SK-N-SH treated with all-trans-retinoic acid at 6 μM for 48 hours (cell line): ENCODE measurements at regions not wholly inside any gene's neighbourhood (a gene's known extent, or its start where the extent isn't known, plus 50 kb on each side); places are given as distances from the start of the nearest gene placed in this dataset.

ENCODE experiments used
- ATAC-seq: fragments of 200-7000 bp; cut with Tn5 transposase; 3 replicates; pipeline ENCODE4 v1.9.1; 2020; ENCODE audit warnings: mild to moderate bottlenecking, moderate library complexity
- ARNTL ChIP-seq: fragments of 450-650 bp; formaldehyde crosslinking; IDR thresholded peaks from 2 replicates; pipeline ENCODE4 v1.5.0; 2020; ENCODE audit warnings: low read depth, mild to moderate bottlenecking, moderate library complexity, borderline replicate concordance
- BACH2 ChIP-seq: fragments of 250-450 bp; sonication (Bioruptor Pico); IDR thresholded peaks from 2 replicates; pipeline ENCODE4 v1.9.0; 2021; ENCODE audit warnings: mild to moderate bottlenecking, borderline replicate concordance
- CSDC2 ChIP-seq: fragments of 250-450 bp; sonication (Bioruptor Pico); IDR thresholded peaks from 2 replicates; pipeline ENCODE4 v1.5.0; 2020; ENCODE audit warnings: mild to moderate bottlenecking, moderate library complexity
- ESRRG ChIP-seq: fragments of 250-450 bp; sonication (Bioruptor Pico); IDR thresholded peaks from 2 replicates; pipeline ENCODE4 v1.6.1; 2021; ENCODE audit warnings: mild to moderate bottlenecking
- ISL1 ChIP-seq: fragments of 250-450 bp; sonication (Bioruptor Pico); IDR thresholded peaks from 2 replicates; pipeline ENCODE4 v2.1.2; 2022; ENCODE audit warnings: mild to moderate bottlenecking, moderate library complexity
- OSR1 ChIP-seq: fragments of 250-450 bp; sonication (Bioruptor Pico); IDR thresholded peaks from 2 replicates; pipeline ENCODE4 v1.8.0; 2022; ENCODE audit warnings: moderate library complexity, mild to moderate bottlenecking, inconsistent platforms
- PPARA ChIP-seq: fragments of 250-450 bp; sonication (Bioruptor Pico); IDR thresholded peaks from 2 replicates; pipeline ENCODE4 v1.5.0; 2020; ENCODE audit warnings: mild to moderate bottlenecking, borderline replicate concordance
- RARB ChIP-seq: fragments of 250-450 bp; sonication (Bioruptor Pico); IDR thresholded peaks from 2 replicates; pipeline ENCODE4 v1.8.0; 2021; ENCODE audit warnings: mild to moderate bottlenecking, moderate library complexity
- SNAI2 ChIP-seq: fragments of 250-450 bp; sonication (Bioruptor Pico); IDR thresholded peaks from 2 replicates; pipeline ENCODE4 v1.5.0; 2020; ENCODE audit warnings: mild to moderate bottlenecking, moderate library complexity
- TCF4 ChIP-seq: fragments of 250-450 bp; sonication (Bioruptor Pico); IDR thresholded peaks from 2 replicates; pipeline ENCODE4 v1.8.0; 2021; ENCODE audit warnings: mild to moderate bottlenecking, moderate library complexity, borderline replicate concordance
- TOX ChIP-seq: fragments of 250-450 bp; sonication (Bioruptor Pico); IDR thresholded peaks from 2 replicates; pipeline ENCODE4 v1.8.0; 2021; ENCODE audit warnings: mild to moderate bottlenecking, moderate library complexity, borderline replicate concordance
- ZC3H10 ChIP-seq: fragments of 250-450 bp; sonication (Bioruptor Pico); IDR thresholded peaks from 2 replicates; pipeline ENCODE4 v1.5.1; 2021; ENCODE audit warnings: mild to moderate bottlenecking, moderate library complexity
- ZFP3 ChIP-seq: fragments of 250-450 bp; sonication (Bioruptor Pico); IDR thresholded peaks from 2 replicates; pipeline ENCODE4 v1.5.0; 2020; ENCODE audit warnings: mild to moderate bottlenecking, moderate library complexity
- ZFP30 ChIP-seq: fragments of 450-650 bp; formaldehyde crosslinking; IDR thresholded peaks from 2 replicates; pipeline ENCODE4 v1.5.0; 2022; ENCODE audit warnings: mild to moderate bottlenecking, moderate library complexity
- ZNF565 ChIP-seq: fragments of 450-650 bp; formaldehyde crosslinking; conservative IDR thresholded peaks from 2 replicates; pipeline ENCODE4 v1.5.0; 2020; ENCODE audit warnings: low read depth, mild to moderate bottlenecking, moderate library complexity
- ZNF70 ChIP-seq: fragments of 450-650 bp; formaldehyde crosslinking; IDR thresholded peaks from 2 replicates; pipeline ENCODE4 v1.5.0; 2020; ENCODE audit warnings: mild to moderate bottlenecking, moderate library complexity
- ZNF8 ChIP-seq: fragments of 450-650 bp; formaldehyde crosslinking; IDR thresholded peaks from 2 replicates; pipeline ENCODE4 v1.5.0; 2020; ENCODE audit warnings: mild to moderate bottlenecking, moderate library complexity
- TF ChIP-seq, protein P1 (sequence below): fragments of 250-450 bp; sonication (Bioruptor Pico); IDR thresholded peaks from 2 replicates; pipeline ENCODE4 v1.8.0; 2021; ENCODE audit warnings: low read depth, mild to moderate bottlenecking, moderate library complexity, borderline replicate concordance
- TF ChIP-seq, protein P2 (sequence below): fragments of 250-450 bp; sonication (Bioruptor Pico); IDR thresholded peaks from 2 replicates; pipeline ENCODE4 v1.5.0; 2020; ENCODE audit warnings: mild to moderate bottlenecking, moderate library complexity
- TF ChIP-seq, protein P3 (sequence below): fragments of 250-450 bp; sonication (Bioruptor Pico); IDR thresholded peaks from 2 replicates; pipeline ENCODE4 v1.5.1; 2021; ENCODE audit warnings: mild to moderate bottlenecking, moderate library complexity
- TF ChIP-seq, protein P4 (sequence below): fragments of 250-450 bp; sonication (Bioruptor Pico); IDR thresholded peaks from 2 replicates; pipeline ENCODE4 v1.5.1; 2020; ENCODE audit warnings: low read depth, mild to moderate bottlenecking, moderate library complexity

DNA sequence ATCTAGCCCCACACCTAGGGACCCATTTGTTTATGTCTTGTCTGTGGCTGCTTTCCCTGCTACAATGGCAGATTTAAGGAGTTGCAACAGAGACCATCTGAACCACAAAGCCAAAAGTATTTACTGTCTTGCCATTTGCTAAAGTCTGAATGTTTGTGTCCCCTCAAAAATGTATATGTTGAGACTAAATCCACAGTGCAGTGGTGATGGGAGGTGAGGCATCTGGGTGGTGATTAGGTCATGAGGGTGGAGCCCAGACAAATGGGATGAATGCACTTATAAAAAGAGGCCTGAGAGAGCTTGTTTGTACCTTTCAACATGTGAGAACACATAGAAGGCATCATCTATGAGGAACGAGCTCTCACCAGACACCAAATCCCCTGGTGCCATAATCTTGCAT is 137.3 kb downstream of the TMEM144 start (continued):
- TF ChIP-seq, protein P1, sequence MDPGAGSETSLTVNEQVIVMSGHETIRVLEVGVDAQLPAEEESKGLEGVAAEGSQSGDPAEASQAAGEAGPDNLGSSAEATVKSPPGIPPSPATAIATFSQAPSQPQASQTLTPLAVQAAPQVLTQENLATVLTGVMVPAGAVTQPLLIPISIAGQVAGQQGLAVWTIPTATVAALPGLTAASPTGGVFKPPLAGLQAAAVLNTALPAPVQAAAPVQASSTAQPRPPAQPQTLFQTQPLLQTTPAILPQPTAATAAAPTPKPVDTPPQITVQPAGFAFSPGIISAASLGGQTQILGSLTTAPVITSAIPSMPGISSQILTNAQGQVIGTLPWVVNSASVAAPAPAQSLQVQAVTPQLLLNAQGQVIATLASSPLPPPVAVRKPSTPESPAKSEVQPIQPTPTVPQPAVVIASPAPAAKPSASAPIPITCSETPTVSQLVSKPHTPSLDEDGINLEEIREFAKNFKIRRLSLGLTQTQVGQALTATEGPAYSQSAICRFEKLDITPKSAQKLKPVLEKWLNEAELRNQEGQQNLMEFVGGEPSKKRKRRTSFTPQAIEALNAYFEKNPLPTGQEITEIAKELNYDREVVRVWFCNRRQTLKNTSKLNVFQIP (CRISPR knock-in tag), result no peak
- no peak for TF ChIP-seq ZC3H10 (CRISPR knock-in tag)
- TF ChIP-seq BACH2 (CRISPR knock-in tag), result no peak
- TF ChIP-seq ZFP3 (CRISPR knock-in tag), result no peak
- TF ChIP-seq, protein P2, sequence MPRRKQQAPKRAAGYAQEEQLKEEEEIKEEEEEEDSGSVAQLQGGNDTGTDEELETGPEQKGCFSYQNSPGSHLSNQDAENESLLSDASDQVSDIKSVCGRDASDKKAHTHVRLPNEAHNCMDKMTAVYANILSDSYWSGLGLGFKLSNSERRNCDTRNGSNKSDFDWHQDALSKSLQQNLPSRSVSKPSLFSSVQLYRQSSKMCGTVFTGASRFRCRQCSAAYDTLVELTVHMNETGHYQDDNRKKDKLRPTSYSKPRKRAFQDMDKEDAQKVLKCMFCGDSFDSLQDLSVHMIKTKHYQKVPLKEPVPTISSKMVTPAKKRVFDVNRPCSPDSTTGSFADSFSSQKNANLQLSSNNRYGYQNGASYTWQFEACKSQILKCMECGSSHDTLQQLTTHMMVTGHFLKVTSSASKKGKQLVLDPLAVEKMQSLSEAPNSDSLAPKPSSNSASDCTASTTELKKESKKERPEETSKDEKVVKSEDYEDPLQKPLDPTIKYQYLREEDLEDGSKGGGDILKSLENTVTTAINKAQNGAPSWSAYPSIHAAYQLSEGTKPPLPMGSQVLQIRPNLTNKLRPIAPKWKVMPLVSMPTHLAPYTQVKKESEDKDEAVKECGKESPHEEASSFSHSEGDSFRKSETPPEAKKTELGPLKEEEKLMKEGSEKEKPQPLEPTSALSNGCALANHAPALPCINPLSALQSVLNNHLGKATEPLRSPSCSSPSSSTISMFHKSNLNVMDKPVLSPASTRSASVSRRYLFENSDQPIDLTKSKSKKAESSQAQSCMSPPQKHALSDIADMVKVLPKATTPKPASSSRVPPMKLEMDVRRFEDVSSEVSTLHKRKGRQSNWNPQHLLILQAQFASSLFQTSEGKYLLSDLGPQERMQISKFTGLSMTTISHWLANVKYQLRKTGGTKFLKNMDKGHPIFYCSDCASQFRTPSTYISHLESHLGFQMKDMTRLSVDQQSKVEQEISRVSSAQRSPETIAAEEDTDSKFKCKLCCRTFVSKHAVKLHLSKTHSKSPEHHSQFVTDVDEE, result no peak
- TF ChIP-seq TCF4 (CRISPR knock-in tag), result no peak
- TF ChIP-seq ZNF70 (CRISPR knock-in tag), result no peak

DNA sequence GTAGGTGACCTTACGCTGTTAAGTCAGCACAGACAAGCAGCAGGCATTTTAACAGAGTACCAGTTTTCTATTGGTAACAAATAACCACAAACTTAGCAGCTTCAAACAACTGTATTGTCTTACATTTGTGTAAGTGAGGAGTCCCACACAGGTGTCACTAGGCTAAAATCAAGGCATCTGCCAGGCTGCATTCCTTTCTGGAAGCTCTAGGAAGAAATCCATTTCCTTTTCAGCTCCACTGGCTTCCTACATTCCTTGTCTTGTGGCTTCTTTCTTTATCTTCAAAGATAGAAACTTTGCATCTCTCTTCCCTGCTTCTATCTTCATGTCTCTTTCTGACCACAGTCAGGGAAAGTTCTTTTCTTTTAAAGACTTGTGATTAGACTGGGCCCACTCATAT is 139.9 kb downstream of the TMEM144 start:
- TF ChIP-seq, protein P2, result no peak
- TF ChIP-seq ARNTL (CRISPR knock-in tag), result no peak
- no peak for TF ChIP-seq ZFP30 (CRISPR knock-in tag)
- no peak for TF ChIP-seq PPARA
- no peak for TF ChIP-seq ZNF565 (CRISPR knock-in tag)
- TF ChIP-seq OSR1 (CRISPR knock-in tag), result no peak
- TF ChIP-seq TOX (CRISPR knock-in tag), result no peak
- TF ChIP-seq ZNF70 (CRISPR knock-in tag), result no peak
- no peak for TF ChIP-seq ZNF8 (CRISPR knock-in tag)
- no peak for ATAC-seq

DNA sequence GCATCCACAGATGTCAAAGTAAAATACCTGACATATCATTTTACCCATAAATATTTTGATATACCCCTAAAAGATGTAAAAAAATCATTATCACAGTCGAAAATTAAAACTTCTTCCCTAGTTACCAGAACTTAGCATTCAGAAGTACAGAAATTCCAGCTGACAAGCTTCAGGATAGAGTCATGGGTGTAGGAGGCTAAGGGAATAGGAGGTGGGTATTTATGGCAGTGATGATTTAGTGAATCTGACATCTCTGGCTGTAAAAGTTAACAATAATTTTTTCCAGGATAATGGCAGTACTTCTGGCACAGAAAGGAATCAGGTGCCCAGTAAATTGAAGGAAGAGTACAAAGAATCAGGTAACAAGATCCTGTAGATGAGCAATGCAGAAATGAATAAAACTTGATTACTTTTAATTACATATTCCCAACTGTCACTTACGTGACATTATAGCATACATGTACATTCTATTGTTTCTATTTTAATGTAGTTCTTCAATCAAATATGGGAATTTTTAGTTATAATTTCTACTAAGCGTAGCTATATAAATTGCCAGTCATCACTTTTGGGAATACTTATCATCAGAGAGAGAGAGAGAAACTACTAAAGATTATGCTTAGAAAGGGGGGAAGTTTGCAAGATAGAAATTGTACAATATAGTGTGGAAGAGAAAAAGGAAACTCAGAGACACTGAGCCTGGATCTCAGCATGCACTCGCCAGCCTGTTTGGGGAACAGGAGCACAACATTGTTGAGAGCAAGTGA is 143.4 kb downstream of the TMEM144 start:
- ATAC-seq, result no peak
- TF ChIP-seq ESRRG (CRISPR knock-in tag) (no peak), ZC3H10 (CRISPR knock-in tag) (no peak), SNAI2 (CRISPR knock-in tag) (no peak), ISL1 (CRISPR knock-in tag) (no peak), ZNF565 (CRISPR knock-in tag) (no peak), TCF4 (CRISPR knock-in tag) (no peak), OSR1 (CRISPR knock-in tag) (no peak), CSDC2 (CRISPR knock-in tag) (no peak), ZNF8 (CRISPR knock-in tag) (no peak), ZFP3 (CRISPR knock-in tag) (no peak), TOX (CRISPR knock-in tag) (no peak), PPARA (no peak), RARB (CRISPR knock-in tag) (no peak)
- TF ChIP-seq, protein P2, result no peak
- TF ChIP-seq, protein P1 (CRISPR knock-in tag), result no peak
- TF ChIP-seq, protein P3, sequence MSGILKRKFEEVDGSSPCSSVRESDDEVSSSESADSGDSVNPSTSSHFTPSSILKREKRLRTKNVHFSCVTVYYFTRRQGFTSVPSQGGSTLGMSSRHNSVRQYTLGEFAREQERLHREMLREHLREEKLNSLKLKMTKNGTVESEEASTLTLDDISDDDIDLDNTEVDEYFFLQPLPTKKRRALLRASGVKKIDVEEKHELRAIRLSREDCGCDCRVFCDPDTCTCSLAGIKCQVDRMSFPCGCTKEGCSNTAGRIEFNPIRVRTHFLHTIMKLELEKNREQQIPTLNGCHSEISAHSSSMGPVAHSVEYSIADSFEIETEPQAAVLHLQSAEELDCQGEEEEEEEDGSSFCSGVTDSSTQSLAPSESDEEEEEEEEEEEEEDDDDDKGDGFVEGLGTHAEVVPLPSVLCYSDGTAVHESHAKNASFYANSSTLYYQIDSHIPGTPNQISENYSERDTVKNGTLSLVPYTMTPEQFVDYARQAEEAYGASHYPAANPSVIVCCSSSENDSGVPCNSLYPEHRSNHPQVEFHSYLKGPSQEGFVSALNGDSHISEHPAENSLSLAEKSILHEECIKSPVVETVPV, result no peak
- TF ChIP-seq, protein P4, sequence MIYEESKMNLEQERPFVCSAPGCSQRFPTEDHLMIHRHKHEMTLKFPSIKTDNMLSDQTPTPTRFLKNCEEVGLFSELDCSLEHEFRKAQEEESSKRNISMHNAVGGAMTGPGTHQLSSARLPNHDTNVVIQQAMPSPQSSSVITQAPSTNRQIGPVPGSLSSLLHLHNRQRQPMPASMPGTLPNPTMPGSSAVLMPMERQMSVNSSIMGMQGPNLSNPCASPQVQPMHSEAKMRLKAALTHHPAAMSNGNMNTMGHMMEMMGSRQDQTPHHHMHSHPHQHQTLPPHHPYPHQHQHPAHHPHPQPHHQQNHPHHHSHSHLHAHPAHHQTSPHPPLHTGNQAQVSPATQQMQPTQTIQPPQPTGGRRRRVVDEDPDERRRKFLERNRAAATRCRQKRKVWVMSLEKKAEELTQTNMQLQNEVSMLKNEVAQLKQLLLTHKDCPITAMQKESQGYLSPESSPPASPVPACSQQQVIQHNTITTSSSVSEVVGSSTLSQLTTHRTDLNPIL (CRISPR knock-in tag), result no peak
- TF ChIP-seq, all 23 proteins: peak for 0
